ENCODE measurements at regions not wholly inside any gene's neighbourhood (a gene's known extent, or its start where the extent isn't known, plus 50 kb on each side); places are given as distances from the start of the nearest gene placed in this dataset.

- Mint-ChIP-seq H3K36me3 (no peaks in the 10 kb centered on the region), H3K9me3 (no peaks in the 10 kb centered on the region), H3K4me1 (peaks cover 15% of the 10 kb centered on the region), H3K27ac (no peak overlapping the region), H3K4me3 (no peak overlapping the region)
- no peak for DNase-seq (ENCODE audit: low spot score in 2 of 2)
- ATAC-seq: no peak
Observed at GRCh38 chr14:97298736-97299135, 501.6 kb downstream of the VRK1 start.

GRCh38 chr14:97299661-97300060 lies 502.5 kb downstream of the VRK1 start:
- Mint-ChIP-seq H3K27ac (no peak overlapping the region), H3K4me1 (peaks cover 15% of the 10 kb centered on the region), H3K9me3 (no peaks in the 10 kb centered on the region), H3K36me3 (no peaks in the 10 kb centered on the region), H3K4me3 (no peak overlapping the region)
- DNase-seq (ENCODE audit: low spot score in 2 of 2) (no peak), ATAC-seq (peak; percentile 47)

- Mint-ChIP-seq H3K27ac (peak overlapping the region; percentile 15), H3K4me1 (peaks cover 27% of the 10 kb centered on the region), H3K36me3 (no peaks in the 10 kb centered on the region), H3K9me3 (no peaks in the 10 kb centered on the region), H3K4me3 (no peak overlapping the region)
- ATAC-seq (no peak), DNase-seq (ENCODE audit: low spot score in 2 of 2) (no peak)
Observed at GRCh38 chr14:97301931-97302559, 504.9 kb downstream of the VRK1 start.

GRCh38 chr14:97306133-97306759 lies 509.1 kb downstream of the VRK1 start:
- Mint-ChIP-seq H3K9me3 (peaks cover 3% of the 10 kb centered on the region), H3K27ac (no peak overlapping the region), H3K4me3 (no peak overlapping the region), H3K36me3 (no peaks in the 10 kb centered on the region), H3K4me1 (peaks cover 26% of the 10 kb centered on the region)
- ATAC-seq (peak; percentile 55), DNase-seq (ENCODE audit: low spot score in 2 of 2) (no peak)

GRCh38 chr14:97306760-97307246 lies 509.6 kb downstream of the VRK1 start:
- Mint-ChIP-seq H3K4me3 (no peak overlapping the region), H3K27ac (peak overlapping the region; percentile 82), H3K36me3 (no peaks in the 10 kb centered on the region), H3K4me1 (peaks cover 31% of the 10 kb centered on the region), H3K9me3 (peaks cover 3% of the 10 kb centered on the region)
- peak; percentile 89 for ATAC-seq
- no peak for DNase-seq (ENCODE audit: low spot score in 2 of 2)

GRCh38 chr14:97311411-97311810 lies 514.2 kb downstream of the VRK1 start:
- DNase-seq (ENCODE audit: low spot score in 2 of 2) (no peak), ATAC-seq (peak; percentile 44)
- Mint-ChIP-seq H3K36me3 (no peaks in the 10 kb centered on the region), H3K4me3 (no peak overlapping the region), H3K9me3 (peaks cover 8% of the 10 kb centered on the region), H3K27ac (no peak overlapping the region), H3K4me1 (peaks cover 27% of the 10 kb centered on the region)

GRCh38 chr14:97312910-97313309 lies 515.7 kb downstream of the VRK1 start:
- H3K4me1 Mint-ChIP-seq: peaks cover 12% of the 10 kb centered on the region
- ATAC-seq (no peak), DNase-seq (ENCODE audit: low spot score in 2 of 2) (no peak)
- no peaks in the 10 kb centered on the region for H3K36me3 Mint-ChIP-seq
- peaks cover 8% of the 10 kb centered on the region for H3K9me3 Mint-ChIP-seq
- H3K27ac Mint-ChIP-seq: no peak overlapping the region
- no peak overlapping the region for H3K4me3 Mint-ChIP-seq

- H3K4me3 Mint-ChIP-seq: no peak overlapping the region
- H3K36me3 Mint-ChIP-seq: no peaks in the 10 kb centered on the region
- H3K4me1 Mint-ChIP-seq: peaks cover 7% of the 10 kb centered on the region
- no peak overlapping the region for H3K27ac Mint-ChIP-seq
- DNase-seq (ENCODE audit: low spot score in 2 of 2) (no peak), ATAC-seq (no peak)
- peaks cover 5% of the 10 kb centered on the region for H3K9me3 Mint-ChIP-seq
Observed at GRCh38 chr14:97315790-97316189, 518.6 kb downstream of the VRK1 start.

GRCh38 chr14:97318380-97318779 lies 521.2 kb downstream of the VRK1 start:
- Mint-ChIP-seq H3K4me3 (no peak overlapping the region), H3K9me3 (peaks cover 3% of the 10 kb centered on the region), H3K36me3 (no peaks in the 10 kb centered on the region), H3K27ac (no peak overlapping the region), H3K4me1 (no peaks in the 10 kb centered on the region)
- no peak for ATAC-seq
- DNase-seq (ENCODE audit: low spot score in 2 of 2): no peak

- Mint-ChIP-seq H3K4me1 (no peaks in the 10 kb centered on the region), H3K36me3 (no peaks in the 10 kb centered on the region), H3K4me3 (no peak overlapping the region), H3K9me3 (no peaks in the 10 kb centered on the region), H3K27ac (no peak overlapping the region)
- ATAC-seq (no peak), DNase-seq (ENCODE audit: low spot score in 2 of 2) (no peak)
Observed at GRCh38 chr14:97319691-97320090, 522.5 kb downstream of the VRK1 start.

GRCh38 chr14:97328743-97329142 lies 531.6 kb downstream of the VRK1 start:
- no peak overlapping the region for H3K4me3 Mint-ChIP-seq
- H3K4me1 Mint-ChIP-seq: peaks cover 17% of the 10 kb centered on the region
- no peak overlapping the region for H3K27ac Mint-ChIP-seq
- ATAC-seq (no peak), DNase-seq (ENCODE audit: low spot score in 2 of 2) (no peak)
- H3K36me3 Mint-ChIP-seq: no peaks in the 10 kb centered on the region
- H3K9me3 Mint-ChIP-seq: no peaks in the 10 kb centered on the region

GRCh38 chr14:97329701-97330100 lies 532.5 kb downstream of the VRK1 start:
- H3K27ac Mint-ChIP-seq: no peak overlapping the region
- H3K4me1 Mint-ChIP-seq: peaks cover 17% of the 10 kb centered on the region
- DNase-seq (ENCODE audit: low spot score in 2 of 2): no peak
- no peaks in the 10 kb centered on the region for H3K36me3 Mint-ChIP-seq
- no peaks in the 10 kb centered on the region for H3K9me3 Mint-ChIP-seq
- no peak for ATAC-seq
- no peak overlapping the region for H3K4me3 Mint-ChIP-seq

GRCh38 chr14:97331058-97331457 lies 533.9 kb downstream of the VRK1 start:
- H3K9me3 Mint-ChIP-seq: no peaks in the 10 kb centered on the region
- no peak for ATAC-seq
- H3K4me3 Mint-ChIP-seq: no peak overlapping the region
- peaks cover 22% of the 10 kb centered on the region for H3K4me1 Mint-ChIP-seq
- DNase-seq (ENCODE audit: low spot score in 2 of 2): no peak
- H3K27ac Mint-ChIP-seq: no peak overlapping the region
- H3K36me3 Mint-ChIP-seq: no peaks in the 10 kb centered on the region

GRCh38 chr14:97331526-97331925 lies 534.3 kb downstream of the VRK1 start:
- no peak for ATAC-seq
- Mint-ChIP-seq H3K27ac (no peak overlapping the region), H3K4me3 (no peak overlapping the region), H3K4me1 (peaks cover 27% of the 10 kb centered on the region), H3K36me3 (no peaks in the 10 kb centered on the region), H3K9me3 (no peaks in the 10 kb centered on the region)
- DNase-seq (ENCODE audit: low spot score in 2 of 2): no peak

GRCh38 chr14:97336179-97336578 lies 539.0 kb downstream of the VRK1 start:
- Mint-ChIP-seq H3K27ac (peak overlapping the region; percentile 59), H3K4me3 (no peak overlapping the region), H3K9me3 (peaks cover 5% of the 10 kb centered on the region), H3K36me3 (no peaks in the 10 kb centered on the region), H3K4me1 (peaks cover 24% of the 10 kb centered on the region)
- DNase-seq (ENCODE audit: low spot score in 2 of 2) (no peak), ATAC-seq (peak; percentile 57)

GRCh38 chr14:97336816-97337215 lies 539.6 kb downstream of the VRK1 start:
- Mint-ChIP-seq H3K4me1 (peaks cover 18% of the 10 kb centered on the region), H3K9me3 (peaks cover 5% of the 10 kb centered on the region), H3K27ac (no peak overlapping the region), H3K4me3 (no peak overlapping the region), H3K36me3 (no peaks in the 10 kb centered on the region)
- DNase-seq (ENCODE audit: low spot score in 2 of 2): no peak
- no peak for ATAC-seq

Measured in stimulated activated effector memory CD8-positive, alpha-beta T cell treated with anti-CD3 and anti-CD28 coated beads, Interleukin-12 subunit alpha, Interleukin-12 subunit beta, amount 100 ng/mL, for 72 hours (primary cell).